WTC11 (cell line): ENCODE measurements at regions not wholly inside any gene's neighbourhood (a gene's known extent, or its start where the extent isn't known, plus 50 kb on each side); places are given as distances from the start of the nearest gene placed in this dataset.

Experiments used
- ATAC-seq: fragments of 200-7000 bp; cut with Tn5 transposase; 2 replicates; pipeline ENCODE4 v1.10.0; 2021; ENCODE audit warnings: mild to moderate bottlenecking, moderate library complexity
- CTCF ChIA-PET: fragments of 300-600 bp; sonication (Branson Sonifier 250); formaldehyde crosslinking; loops from one replicate; lab custom pipeline; 2021; ENCODE audit warnings: antibody characterized with exemption; lab: Charles Lee
- POLR2A ChIA-PET: fragments of 350-600 bp; sonication (Branson Sonifier 250); formaldehyde crosslinking; loops from one replicate; lab custom pipeline; 2021; ENCODE audit warnings: antibody characterized with exemption; lab: Charles Lee
- DNase-seq: peaks from one replicate; pipeline ENCODE4 v3.0.0; 2021; ENCODE audit warnings: low spot score
- H3K27ac Mint-ChIP-seq: 2 replicates; pipeline ENCODE4 v1.8.0; 2021; ENCODE audit warnings: mixed read lengths
- H3K27me3 Mint-ChIP-seq: 2 replicates; pipeline ENCODE4 v1.8.0; 2021; ENCODE audit warnings: low read depth, mild to moderate bottlenecking, moderate library complexity, mixed read lengths
- H3K36me3 Mint-ChIP-seq: 2 replicates; pipeline ENCODE4 v1.8.0; 2021; ENCODE audit warnings: mixed read lengths
- H3K4me1 Mint-ChIP-seq: 2 replicates; pipeline ENCODE4 v1.8.0; 2022; ENCODE audit warnings: mixed read lengths
- H3K4me3 Mint-ChIP-seq: 2 replicates; pipeline ENCODE4 v1.8.0; 2021; ENCODE audit warnings: mild to moderate bottlenecking, moderate library complexity, mixed read lengths
- H3K9me3 Mint-ChIP-seq: 2 replicates; pipeline ENCODE4 v1.8.0; 2021; ENCODE audit warnings: mixed read lengths
- HMGA2 ChIP-seq: fragments of 250-450 bp; sonication (Bioruptor Pico); IDR thresholded peaks from 2 replicates; pipeline ENCODE4 v1.4.0; 2021; ENCODE audit warnings: mild to moderate bottlenecking, moderate library complexity
- ZMAT4 ChIP-seq: fragments of 250-450 bp; sonication (Bioruptor Pico); IDR thresholded peaks from 2 replicates; pipeline ENCODE4 v1.9.0; 2021; ENCODE audit warnings: mild to moderate bottlenecking
- ZNF232 ChIP-seq: sonication (generic); formaldehyde crosslinking; IDR thresholded peaks from 2 replicates; pipeline ENCODE4 v1.8.0; 2022; ENCODE audit warnings: mild to moderate bottlenecking, missing genetic modification reagents

DNA sequence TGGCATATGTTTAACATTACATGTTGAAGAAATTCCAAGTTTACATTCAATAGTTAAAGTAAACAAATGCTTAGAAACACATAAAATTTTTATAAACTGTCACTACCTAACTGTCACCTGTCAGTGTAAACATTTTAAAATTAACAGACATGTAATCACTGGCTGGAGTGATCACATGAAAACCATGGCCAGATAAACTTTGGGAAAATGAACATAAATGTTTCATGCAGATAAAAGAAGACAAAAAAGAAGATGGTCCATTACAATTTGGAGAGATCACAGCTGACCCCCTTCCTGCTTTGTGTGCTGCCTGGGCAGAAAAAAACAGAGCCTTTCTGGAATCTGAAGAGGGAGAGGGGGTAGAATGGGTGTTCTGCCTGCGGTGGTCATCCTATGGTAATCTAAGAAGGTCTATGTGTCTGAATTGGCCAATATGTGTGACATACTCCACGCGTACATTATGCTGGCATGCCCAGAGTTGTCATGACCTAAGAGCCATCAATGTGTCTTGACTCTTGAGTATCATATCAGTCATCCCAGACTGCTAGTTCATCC lies 57.5 kb upstream of the MEOX2 start:
- no peak for ATAC-seq
- TF ChIP-seq ZMAT4 (CRISPR knock-in tag), result no peak
- no peak for TF ChIP-seq ZNF232 (CRISPR knock-in tag)
- ChIA-PET POLR2A (no interaction called here), CTCF (no interaction called here)
- Mint-ChIP-seq H3K27ac (no peak overlapping the region), H3K4me3 (no peak overlapping the region), H3K9me3 (no peaks in the 10 kb centered on the region), H3K4me1 (no peaks in the 10 kb centered on the region), H3K36me3 (no peaks in the 10 kb centered on the region), H3K27me3 (no peaks in the 10 kb centered on the region)
- no peak for DNase-seq

DNA sequence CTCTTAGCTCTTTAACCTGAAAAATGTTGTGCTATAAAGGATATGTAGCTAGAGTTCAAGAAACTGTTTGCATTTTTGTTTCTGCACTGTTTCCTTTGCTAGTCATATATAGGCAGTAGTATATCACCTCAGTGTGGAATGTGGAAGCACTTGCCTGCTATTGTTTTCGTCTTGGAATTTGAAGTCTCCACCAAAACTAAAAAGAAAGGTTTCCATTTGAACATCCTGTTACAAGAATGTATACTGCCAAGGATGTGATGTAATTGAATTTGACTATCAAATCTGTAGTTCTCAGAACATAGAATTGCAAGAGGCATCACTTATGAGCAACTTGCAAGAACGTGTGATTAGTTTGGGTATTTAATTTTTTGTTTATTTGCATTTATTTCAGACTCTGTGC lies 51.1 kb upstream of the MEOX2 start:
- Mint-ChIP-seq H3K27ac (no peak overlapping the region), H3K36me3 (no peaks in the 10 kb centered on the region), H3K9me3 (no peaks in the 10 kb centered on the region), H3K4me1 (no peaks in the 10 kb centered on the region), H3K4me3 (no peak overlapping the region), H3K27me3 (no peaks in the 10 kb centered on the region)
- DNase-seq (no peak), ATAC-seq (peak; percentile 43; the same call in 1 of the 2 replicates)
- TF ChIP-seq HMGA2 (CRISPR knock-in tag), result no peak
- ChIA-PET CTCF (interaction anchor here (2.6 kb wide), 1 partner anchor 17 kb away, joined by 7 read pairs; no protein-coding TSS in a partner anchor), POLR2A (no interaction called here)
